B cell (primary cell): ENCODE measurements at regions not wholly inside any gene's neighbourhood (a gene's known extent, or its start where the extent isn't known, plus 50 kb on each side); places are given as distances from the start of the nearest gene placed in this dataset.

Experiments used
- ATAC-seq: fragments of 200-7000 bp; cut with Tn5 transposase; one replicate; pipeline ENCODE4 v1.10.0; 2021; ENCODE audit warnings: low read depth, mild to moderate bottlenecking, moderate number of reproducible peaks, moderate library complexity
- CTCF ChIA-PET: fragments of 350-600 bp; sonication (Branson Sonifier 250); formaldehyde crosslinking; loops from one replicate; lab custom pipeline; 2021; ENCODE audit warnings: antibody characterized with exemption, inconsistent platforms; lab: Charles Lee
- POLR2A ChIA-PET: fragments of 350-600 bp; sonication (Branson Sonifier 250); formaldehyde crosslinking; loops from one replicate; lab custom pipeline; 2021; ENCODE audit warnings: antibody characterized with exemption; lab: Charles Lee
- DNase-seq: peaks from one replicate; pipeline ENCODE4 v3.0.0; 2013
- H2AFZ ChIP-seq: 2 replicates; pipeline ENCODE4 v1.6.1; 2012; ENCODE audit warnings: mild to moderate bottlenecking, low read depth, low read length; ENCODE audit not compliant: insufficient read depth, poor library complexity, severe bottlenecking
- H3K27ac ChIP-seq, 2 donors: 1 replicate in 1 of 2; 2 replicates in 1 of 2; pipeline ENCODE4 v1.5.1; 2012 to 2013; ENCODE audit warnings: low read length in 2 of 2, mild to moderate bottlenecking in 2 of 2, moderate library complexity in 1 of 2
- H3K27me3 ChIP-seq, 4 experiments: fragments of 200-600 bp in 1 of 4; sonication (generic) in 1 of 4; replicated peaks in 1 of 4; 1 replicate in 2 of 4; 2 replicates in 2 of 4; pipeline versions ENCODE4 v1.6.1 to v1.7.0; 2013 to 2016; ENCODE audit warnings: low read length in 3 of 4, mild to moderate bottlenecking in 2 of 4, mixed read lengths in 1 of 4, moderate library complexity in 1 of 4; ENCODE audit not compliant: insufficient read depth in 4 of 4, control insufficient read depth in 3 of 4; ENCODE audit errors: control extremely low read depth in 1 of 4
- H3K36me3 ChIP-seq, 2 experiments: replicated peaks in 1 of 2; 1 replicate in 1 of 2; 2 replicates in 1 of 2; pipeline versions ENCODE4 v1.6.1 to v1.7.1; 2013; ENCODE audit warnings: low read length in 1 of 2; ENCODE audit not compliant: insufficient read depth in 2 of 2, control insufficient read depth in 1 of 2; ENCODE audit errors: control extremely low read depth in 1 of 2, extremely low read depth in 1 of 2
- H3K4me1 ChIP-seq, 2 donors: fragments of 200-600 bp in 1 of 2; sonication (generic) in 1 of 2; 1 replicate in 1 of 2; 2 replicates in 1 of 2; pipeline versions ENCODE4 v1.5.1 to v1.6.1; 2013 to 2017; ENCODE audit warnings: low read length in 2 of 2; ENCODE audit not compliant: control insufficient read depth in 2 of 2, insufficient read depth in 2 of 2
- H3K4me2 ChIP-seq: replicated peaks from 2 replicates; pipeline ENCODE3; 2012; ENCODE audit warnings: mild to moderate bottlenecking, low read depth, low read length; ENCODE audit not compliant: poor library complexity, severe bottlenecking
- H3K4me3 ChIP-seq, 5 experiments: fragments of 200-600 bp in 1 of 5; sonication (generic) in 1 of 5; 1 replicate in 3 of 5; 2 replicates in 2 of 5; pipeline versions ENCODE4 v1.5.1 to v1.7.0; 2011 to 2016; ENCODE audit warnings: low read length in 4 of 5, mild to moderate bottlenecking in 4 of 5, low read depth in 2 of 5, control low read depth in 1 of 5, moderate library complexity in 1 of 5; ENCODE audit not compliant: insufficient read depth in 1 of 5; ENCODE audit errors: control extremely low read depth in 1 of 5, extremely low read depth in 1 of 5
- H3K79me2 ChIP-seq: fragments of 200-600 bp; sonication (generic); one replicate; pipeline ENCODE4 v1.6.0; 2016; ENCODE audit warnings: low read length; ENCODE audit not compliant: control insufficient read depth, insufficient read depth
- H3K9ac ChIP-seq: fragments of 200-600 bp; sonication (generic); 2 replicates; pipeline ENCODE4 v1.6.1; 2017; ENCODE audit warnings: mild to moderate bottlenecking, low read length, moderate library complexity
- H3K9me3 ChIP-seq, 3 donors: one replicate each; pipeline versions ENCODE4 v1.6.1 to v1.7.1; 2013; ENCODE audit warnings: low read length in 2 of 3; ENCODE audit not compliant: control insufficient read depth in 2 of 3, insufficient read depth in 1 of 3; ENCODE audit errors: control extremely low read depth in 1 of 3
- H4K20me1 ChIP-seq: 2 replicates; pipeline ENCODE4 v1.6.0; 2012; ENCODE audit warnings: mild to moderate bottlenecking, low read length; ENCODE audit not compliant: insufficient read depth, control insufficient read depth, poor library complexity, severe bottlenecking
- H3K27ac Mint-ChIP-seq: one replicate; pipeline ENCODE4 v1.8.0; 2021; ENCODE audit warnings: mixed read lengths
- H3K27me3 Mint-ChIP-seq: one replicate; pipeline ENCODE4 v1.8.0; 2021; ENCODE audit warnings: mixed read lengths
- H3K4me1 Mint-ChIP-seq: one replicate; pipeline ENCODE4 v1.8.0; 2021; ENCODE audit warnings: mixed read lengths
- H3K4me3 Mint-ChIP-seq: one replicate; pipeline ENCODE4 v1.8.0; 2021; ENCODE audit warnings: mixed read lengths
- H3K9me3 Mint-ChIP-seq: one replicate; pipeline ENCODE4 v1.8.0; 2022; ENCODE audit warnings: mixed read lengths; ENCODE audit not compliant: insufficient read depth
- EZH2 ChIP-seq: IDR thresholded peaks from 2 replicates; pipeline ENCODE4 v1.6.1; 2012; ENCODE audit warnings: borderline replicate concordance, low read depth, mild to moderate bottlenecking, moderate library complexity, low read length; ENCODE audit not compliant: insufficient read depth, poor library complexity, severe bottlenecking
- WGBS: methylation state at CpG from one replicate; pipeline ENCODE4 v1.1.5; 2013; ENCODE audit warnings: missing lambda C conversion rate; ENCODE audit not compliant: insufficient coverage; 5-methylcytosine and 5-hydroxymethylcytosine counted together
- intact Hi-C: fragments of 100-400 bp; cut with micrococcal nuclease; formaldehyde crosslinking; loops from one replicate; pipeline ENCODE4 v1.10.0; 2022
- TF ChIP-seq, protein P1 (sequence below): fragments of 200-600 bp; IDR thresholded peaks from one replicate; pipeline ENCODE4 v1.8.0; 2022; ENCODE audit warnings: antibody characterized with exemption, mild to moderate bottlenecking

GRCh38 chr3:159779883-159780282, 208.8 kb upstream of the IL12A start:
- Histone ChIP-seq H3K36me3 (no peaks in the 10 kb centered on the region), H3K4me2 (no peak overlapping the region), H3K9me3 (no peaks in the 10 kb centered on the region), H2AFZ (no peak overlapping the region), H4K20me1 (no peaks in the 10 kb centered on the region), H3K4me3 (no peak overlapping the region), H3K27me3 (no peaks in the 10 kb centered on the region), H3K4me1 (no peaks in the 10 kb centered on the region), H3K27ac (no peak overlapping the region), H3K9ac (no peak overlapping the region), H3K79me2 (no peaks in the 10 kb centered on the region)
- Mint-ChIP-seq H3K9me3 (no peaks in the 10 kb centered on the region), H3K27me3 (peaks cover 24% of the 10 kb centered on the region), H3K27ac (no peak overlapping the region), H3K4me3 (no peak overlapping the region), H3K4me1 (no peaks in the 10 kb centered on the region)
- intact Hi-C loops = no loop called here
- 95% methylated on average over 3 of the region's 6 CpGs for WGBS
- CTCF ChIA-PET = no interaction called here
- POLR2A ChIA-PET = no interaction called here
- no peak for ATAC-seq
- no peak for TF ChIP-seq EZH2
- TF ChIP-seq, protein P1, sequence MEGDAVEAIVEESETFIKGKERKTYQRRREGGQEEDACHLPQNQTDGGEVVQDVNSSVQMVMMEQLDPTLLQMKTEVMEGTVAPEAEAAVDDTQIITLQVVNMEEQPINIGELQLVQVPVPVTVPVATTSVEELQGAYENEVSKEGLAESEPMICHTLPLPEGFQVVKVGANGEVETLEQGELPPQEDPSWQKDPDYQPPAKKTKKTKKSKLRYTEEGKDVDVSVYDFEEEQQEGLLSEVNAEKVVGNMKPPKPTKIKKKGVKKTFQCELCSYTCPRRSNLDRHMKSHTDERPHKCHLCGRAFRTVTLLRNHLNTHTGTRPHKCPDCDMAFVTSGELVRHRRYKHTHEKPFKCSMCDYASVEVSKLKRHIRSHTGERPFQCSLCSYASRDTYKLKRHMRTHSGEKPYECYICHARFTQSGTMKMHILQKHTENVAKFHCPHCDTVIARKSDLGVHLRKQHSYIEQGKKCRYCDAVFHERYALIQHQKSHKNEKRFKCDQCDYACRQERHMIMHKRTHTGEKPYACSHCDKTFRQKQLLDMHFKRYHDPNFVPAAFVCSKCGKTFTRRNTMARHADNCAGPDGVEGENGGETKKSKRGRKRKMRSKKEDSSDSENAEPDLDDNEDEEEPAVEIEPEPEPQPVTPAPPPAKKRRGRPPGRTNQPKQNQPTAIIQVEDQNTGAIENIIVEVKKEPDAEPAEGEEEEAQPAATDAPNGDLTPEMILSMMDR = no peak
- DNase-seq = no peak

- Histone ChIP-seq H3K4me3 (no peak overlapping the region), H2AFZ (no peak overlapping the region), H3K4me2 (no peak overlapping the region), H4K20me1 (no peaks in the 10 kb centered on the region), H3K27ac (no peak overlapping the region), H3K36me3 (no peaks in the 10 kb centered on the region), H3K4me1 (no peaks in the 10 kb centered on the region), H3K9ac (no peak overlapping the region), H3K9me3 (no peaks in the 10 kb centered on the region), H3K79me2 (no peaks in the 10 kb centered on the region), H3K27me3 (no peaks in the 10 kb centered on the region)
- H3K27ac Mint-ChIP-seq = no peak overlapping the region
- ChIA-PET POLR2A (no interaction called here), CTCF (no interaction called here)
- ATAC-seq (no peak), DNase-seq (no peak)
- no peak overlapping the region for H3K4me3 Mint-ChIP-seq
- H3K4me1 Mint-ChIP-seq = no peaks in the 10 kb centered on the region
- no peak for TF ChIP-seq EZH2
- TF ChIP-seq, protein P1 = no peak
- no CpG with 5 or more reads among the region's 2 CpGs for WGBS
- intact Hi-C loops = no loop called here
- no peaks in the 10 kb centered on the region for H3K9me3 Mint-ChIP-seq
- peaks cover 16% of the 10 kb centered on the region for H3K27me3 Mint-ChIP-seq
These were observed 206.8 kb upstream of the IL12A start for GRCh38 chr3:159781867-159782266.
